Amniotic stem cell (primary cell): ENCODE measurements at regions not wholly inside any gene's neighbourhood (a gene's known extent, or its start where the extent isn't known, plus 50 kb on each side); places are given as distances from the start of the nearest gene placed in this dataset.

Source experiments
- DNase-seq: peaks from one replicate; lab custom pipeline; 2025; lab: John Stamatoyannopoulos, UW

DNA sequence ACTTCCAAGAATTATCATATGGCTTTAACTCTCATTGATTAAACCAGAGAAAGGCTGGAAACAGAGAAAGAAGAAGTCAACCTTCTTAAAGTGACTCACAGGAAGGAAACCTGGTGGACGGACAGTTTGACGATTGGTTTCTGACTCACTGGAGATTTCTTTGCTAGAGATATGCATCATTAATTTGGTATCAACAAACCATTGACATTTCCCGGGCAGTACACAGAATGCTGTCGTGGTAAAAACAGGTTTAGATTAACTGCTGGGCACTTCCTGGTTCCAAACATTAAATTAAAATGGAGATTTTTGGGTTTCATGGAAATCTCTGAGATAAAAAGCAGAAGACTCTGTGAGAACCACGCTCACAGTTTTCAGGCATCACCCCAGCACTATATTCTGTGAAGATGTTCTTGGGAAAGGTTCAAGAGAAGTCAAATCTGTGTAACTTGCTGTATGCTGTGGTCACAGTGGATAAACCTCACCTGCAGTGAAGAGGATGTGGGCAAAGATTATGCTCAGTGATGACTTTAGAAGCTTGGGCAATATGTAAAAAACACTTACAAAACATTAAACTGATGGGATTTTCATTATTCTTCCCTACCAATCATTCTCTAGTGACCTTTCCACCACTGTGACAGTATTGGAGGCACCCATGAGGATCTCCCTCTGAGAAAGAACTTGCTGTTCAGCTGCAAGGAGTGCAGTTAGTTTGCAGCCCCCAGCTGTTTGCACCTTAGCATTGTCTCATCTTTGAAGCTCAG is 61.1 kb upstream of the CD44 start:
- DNase-seq = peak; percentile 54

DNA sequence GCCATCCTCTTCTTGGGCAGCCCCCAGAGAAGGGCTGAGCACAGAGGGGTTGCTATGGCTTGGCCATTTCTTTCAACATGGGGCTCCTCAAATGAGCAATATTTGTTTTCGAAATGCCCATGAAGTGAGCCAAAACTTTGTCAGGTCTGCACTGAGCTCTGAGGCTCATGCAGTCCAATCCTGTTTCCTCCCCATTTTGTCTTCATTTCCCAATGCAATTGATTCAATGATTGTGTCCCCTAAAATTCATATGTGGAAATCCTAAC is 60.6 kb upstream of the CD44 start:
- DNase-seq = no peak

DNA sequence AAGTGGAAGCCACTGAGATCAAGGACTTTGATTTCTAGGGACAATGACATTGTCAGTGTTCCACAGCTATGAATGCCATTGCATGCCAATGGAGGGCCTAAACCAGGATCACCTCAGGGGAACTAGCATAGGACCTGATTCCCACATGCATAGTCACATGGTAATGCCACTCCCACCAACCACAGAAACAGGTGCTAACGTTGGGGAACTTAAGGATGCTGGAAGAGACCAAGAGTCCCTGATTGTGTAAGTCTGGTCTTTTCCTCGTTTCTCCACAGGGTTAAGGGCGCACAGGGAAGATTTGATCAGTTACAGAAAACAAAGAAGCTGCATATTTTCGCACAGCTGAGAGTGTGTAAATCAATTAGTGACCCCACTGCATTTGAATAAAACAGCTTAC is 59.4 kb upstream of the CD44 start:
- DNase-seq = no peak

DNA sequence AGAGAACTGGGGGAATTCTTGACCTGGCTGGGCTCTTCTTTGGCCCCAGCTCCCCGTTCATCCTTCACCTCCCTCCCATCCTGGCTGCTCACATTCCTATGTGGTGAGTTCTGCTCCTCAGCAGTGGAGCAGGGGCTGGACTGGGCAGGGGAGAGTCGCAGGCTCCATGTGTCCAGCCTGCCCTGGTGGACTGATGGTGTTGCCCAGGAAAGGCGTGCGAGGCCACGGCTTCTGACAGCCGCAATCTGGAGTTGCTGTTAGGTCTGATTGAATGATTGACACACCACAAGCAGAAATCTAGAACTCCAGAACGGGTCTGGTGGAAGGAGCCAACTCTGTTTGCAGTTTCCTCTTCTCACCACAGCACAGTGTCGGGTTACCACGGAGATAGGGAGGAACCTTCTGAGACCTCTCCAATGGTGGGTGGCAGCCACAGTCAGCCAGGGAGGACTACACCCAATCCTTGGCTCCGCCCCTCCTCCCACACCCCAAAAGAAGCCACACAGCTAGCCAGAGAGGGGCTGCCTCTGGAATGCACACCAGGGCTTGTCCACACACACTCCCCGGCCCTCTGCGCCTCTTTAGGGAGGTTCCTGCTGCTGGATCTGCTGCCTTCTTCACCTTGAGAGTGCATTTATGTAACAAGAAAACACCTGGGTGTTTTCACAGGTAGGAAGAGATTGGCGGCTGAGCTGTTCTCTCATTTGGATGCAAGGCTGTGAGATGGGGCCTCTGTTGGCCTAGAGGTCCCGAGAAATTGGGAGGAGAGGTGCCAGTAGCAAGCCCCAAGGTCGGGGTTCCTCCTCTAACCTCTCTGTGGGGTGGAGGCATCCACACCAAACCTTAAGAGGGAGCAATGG is 56.4 kb upstream of the CD44 start:
- peak; percentile 62 for DNase-seq

DNA sequence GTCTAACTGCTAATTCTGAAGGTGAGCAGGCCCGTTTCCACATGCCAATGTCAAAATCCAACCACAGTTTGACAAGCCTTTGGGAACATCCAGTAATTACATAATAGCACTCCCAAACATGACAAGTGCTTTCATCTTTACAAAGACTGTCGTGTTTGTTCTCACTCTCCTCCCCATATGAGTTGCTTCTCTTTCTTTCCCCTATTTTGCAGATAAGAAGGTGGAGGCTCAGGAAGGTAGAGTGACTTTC is 55.9 kb upstream of the CD44 start:
- DNase-seq = no peak

DNA sequence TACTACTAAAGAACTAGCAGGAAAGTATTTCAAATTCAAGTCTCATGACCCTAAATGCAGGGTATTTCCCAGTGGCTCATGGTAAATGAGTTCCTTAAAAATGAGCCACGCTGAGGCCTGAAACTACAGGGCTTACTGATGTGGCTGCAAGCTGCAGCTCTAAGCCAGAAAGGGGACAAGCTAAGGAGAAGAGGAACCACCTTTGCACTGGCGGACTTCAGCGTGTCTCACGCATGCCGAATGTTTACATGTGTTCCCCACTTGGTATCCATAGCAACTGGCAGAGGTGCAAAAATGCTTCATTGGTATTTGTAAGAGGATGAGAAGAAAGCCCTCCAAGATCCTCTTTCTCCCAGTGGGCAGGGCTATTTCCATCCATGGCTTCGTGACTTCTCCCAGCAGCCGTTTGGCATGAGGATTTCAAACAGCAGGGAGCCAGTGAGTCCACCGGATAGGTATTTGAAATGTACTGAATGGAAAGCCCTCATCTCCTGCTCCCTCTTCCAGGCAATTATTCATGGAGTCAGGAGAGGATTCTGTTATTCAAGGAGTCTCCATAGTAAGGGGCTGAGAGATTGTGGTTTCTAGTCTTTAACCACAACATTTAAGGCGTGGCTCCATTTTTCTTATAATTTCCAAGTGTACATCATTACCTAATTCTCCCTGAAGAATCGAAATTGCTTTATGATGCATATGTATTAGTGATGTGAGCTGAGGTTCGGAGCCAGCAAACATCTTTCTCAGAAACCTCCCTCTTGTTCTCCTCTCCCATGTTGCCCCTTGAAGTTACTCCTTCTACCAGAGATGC is 55.3 kb upstream of the CD44 start:
- peak; percentile 95 for DNase-seq

DNA sequence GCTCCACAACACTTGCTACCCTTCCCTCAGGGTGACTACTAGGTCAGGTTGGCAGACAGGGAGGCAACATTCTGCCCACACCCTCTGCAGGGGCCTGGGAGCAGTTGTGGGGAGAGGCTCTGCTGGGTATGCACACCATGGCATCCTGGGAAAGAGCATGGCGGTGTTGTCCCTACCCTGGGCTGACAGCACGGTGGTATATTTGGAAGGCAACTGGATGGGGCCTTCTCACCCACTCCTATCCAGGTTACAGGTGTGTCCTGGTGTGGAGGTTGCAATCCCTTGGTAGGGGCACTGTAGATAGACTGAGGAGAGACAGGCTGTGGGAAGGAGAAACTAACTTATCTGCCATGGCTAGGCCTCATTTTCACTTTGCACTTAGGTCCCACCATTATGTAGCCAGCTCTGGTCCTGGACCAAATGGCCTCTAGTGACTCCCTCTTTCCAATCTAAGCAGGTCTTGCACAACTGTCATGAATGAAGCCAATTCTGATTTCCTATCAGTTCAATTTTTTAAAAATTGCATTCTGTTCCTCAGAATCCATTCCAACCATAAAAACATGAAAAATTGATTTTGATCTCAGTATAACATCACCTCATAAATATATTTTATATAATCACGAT is 54.0 kb upstream of the CD44 start:
- no peak for DNase-seq

DNA sequence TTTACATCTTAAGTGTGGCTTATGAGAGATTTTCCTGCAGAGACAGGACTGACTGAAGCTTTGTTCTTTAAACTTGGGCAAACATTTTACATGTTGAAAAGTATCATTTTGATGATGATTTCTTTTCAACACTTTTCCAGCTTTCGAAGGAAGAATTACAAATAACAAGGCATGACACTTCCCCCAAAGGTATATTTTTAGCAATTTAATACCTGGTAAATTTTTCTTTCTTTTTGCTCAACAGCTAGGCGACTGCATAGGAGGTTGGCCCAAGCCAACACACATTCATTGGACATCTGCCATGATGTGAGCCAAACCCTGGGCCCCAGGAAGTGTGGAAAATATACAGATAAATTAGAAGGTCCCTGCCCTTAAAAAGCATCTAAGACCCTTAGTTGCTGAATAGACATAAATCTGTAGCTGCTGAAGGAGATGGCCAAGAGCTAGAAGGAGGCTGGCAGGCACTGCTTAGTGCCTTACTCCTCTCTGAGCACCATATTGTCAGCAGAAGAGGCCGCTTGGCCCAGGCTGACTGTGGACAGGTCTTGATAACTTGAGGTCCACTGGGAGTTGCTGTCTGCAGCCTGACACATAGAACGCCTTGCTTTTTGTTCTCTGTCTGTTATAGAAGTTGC is 53.3 kb upstream of the CD44 start:
- DNase-seq = no peak

DNA sequence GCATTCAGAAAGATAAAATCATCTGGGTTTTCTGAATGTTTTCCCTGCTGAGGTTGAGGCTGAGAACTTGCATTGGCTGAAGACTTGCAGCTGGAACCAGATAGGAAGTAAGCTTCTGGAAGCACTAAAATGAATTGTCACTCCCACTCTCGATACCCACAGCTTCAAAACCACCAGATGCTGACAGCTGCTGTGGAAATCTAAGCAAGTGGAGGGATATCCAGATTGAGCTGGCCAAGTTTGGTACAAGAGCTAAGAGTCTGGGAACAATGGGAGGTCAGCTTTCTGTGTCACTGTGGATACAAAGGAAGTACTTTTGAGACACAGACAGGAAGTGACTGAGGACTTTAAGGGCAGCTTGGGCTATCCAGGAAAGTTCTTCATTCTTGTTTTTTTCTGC is 51.3 kb upstream of the CD44 start:
- DNase-seq = no peak

DNA sequence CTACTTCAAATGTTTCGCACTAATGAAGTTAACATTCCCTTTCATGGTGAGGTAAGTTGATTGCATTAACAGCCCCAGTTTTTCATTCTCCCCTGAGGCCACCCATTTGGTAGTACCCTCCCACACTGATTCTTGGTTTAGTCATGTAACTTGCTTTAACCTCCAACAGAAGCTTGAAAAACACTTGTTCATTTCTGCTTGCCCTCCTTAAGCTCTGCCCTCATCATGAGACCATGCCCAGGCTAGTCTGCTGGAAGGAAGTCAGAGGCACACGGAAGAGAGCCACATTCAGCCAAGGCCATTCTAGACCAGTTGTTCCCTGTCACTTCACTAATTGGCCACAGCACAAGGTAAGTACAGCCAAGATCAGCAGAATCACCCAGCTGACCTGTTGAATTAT is 50.7 kb upstream of the CD44 start:
- DNase-seq = no peak

DNA sequence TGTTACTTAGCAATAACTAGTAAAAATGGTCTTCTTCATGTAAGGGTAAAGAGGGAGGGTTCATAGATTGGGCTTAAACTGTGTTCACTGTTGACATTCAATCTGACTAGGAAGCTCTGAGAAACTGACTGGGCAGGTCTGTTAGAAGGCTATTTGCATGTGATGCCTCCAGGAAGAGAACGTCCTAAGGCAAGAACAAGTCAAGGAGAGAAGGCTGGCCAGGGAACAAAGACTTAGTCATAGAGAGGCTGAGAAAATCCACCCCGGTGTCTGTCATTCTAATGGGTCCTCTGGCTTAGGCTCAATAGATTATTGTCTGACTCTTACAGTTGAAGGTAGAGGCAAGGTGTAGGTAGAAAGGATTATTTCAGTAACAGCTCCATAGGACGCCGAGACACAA is 50.3 kb upstream of the CD44 start:
- no peak for DNase-seq
